ENCODE measurements at regions not wholly inside any gene's neighbourhood (a gene's known extent, or its start where the extent isn't known, plus 50 kb on each side); places are given as distances from the start of the nearest gene placed in this dataset.

- Histone ChIP-seq H3K4me1 (no peaks in the 10 kb centered on the region), H3K4me3 (no peak overlapping the region), H3K27ac (no peak overlapping the region), H3K9me3 (no peaks in the 10 kb centered on the region), H3K27me3 (no peaks in the 10 kb centered on the region), H3K36me3 (no peaks in the 10 kb centered on the region)
- WGBS, 2 donors, result 74 to 82% methylated on average over 3 of the region's 3 CpGs
- DNase-seq, result no peak
- TF ChIP-seq CTCF (IDR thresholded peaks at IDR 0.05) (no peak), EP300 (IDR thresholded peaks at IDR 0.05) (no peak), POLR2A (IDR thresholded peaks at IDR 0.05) (no peak), POLR2AphosphoS5 (IDR thresholded peaks at IDR 0.05) (no peak)
- no peak for ATAC-seq (ENCODE audit: low FRiP score in 2 of 2)
Observed at GRCh38 chr13:85588359-85588758, 210.9 kb downstream of the SLITRK6 start.

GRCh38 chr13:85586856-85587255, 212.4 kb downstream of the SLITRK6 start:
- H3K4me1 ChIP-seq, result no peaks in the 10 kb centered on the region
- no peak for ATAC-seq (ENCODE audit: low FRiP score in 2 of 2)
- H3K27ac ChIP-seq, result no peak overlapping the region
- no peak overlapping the region for H3K4me3 ChIP-seq
- TF ChIP-seq POLR2AphosphoS5 (IDR thresholded peaks at IDR 0.05), result no peak
- TF ChIP-seq CTCF (IDR thresholded peaks at IDR 0.05), result no peak
- DNase-seq, result no peak
- no peaks in the 10 kb centered on the region for H3K9me3 ChIP-seq
- H3K27me3 ChIP-seq, result no peaks in the 10 kb centered on the region
- no peaks in the 10 kb centered on the region for H3K36me3 ChIP-seq

GRCh38 chr13:85586422-85586831, 212.8 kb downstream of the SLITRK6 start:
- DNase-seq, result no peak
- WGBS, 2 donors, result 69 to 81% methylated on average over 1 of the region's 1 CpG
- H3K27ac ChIP-seq, result no peak overlapping the region

GRCh38 chr13:85582890-85583289, 216.3 kb downstream of the SLITRK6 start:
- Histone ChIP-seq H3K36me3 (no peaks in the 10 kb centered on the region), H3K27ac (no peak overlapping the region), H3K4me3 (no peak overlapping the region), H3K27me3 (no peaks in the 10 kb centered on the region), H3K4me1 (no peaks in the 10 kb centered on the region), H3K9me3 (no peaks in the 10 kb centered on the region)
- DNase-seq, result no peak
- 79 to 83% methylated on average over 1 of the region's 1 CpG for WGBS, 2 donors
- ATAC-seq (ENCODE audit: low FRiP score in 2 of 2), result no peak
- TF ChIP-seq POLR2AphosphoS5 (IDR thresholded peaks at IDR 0.05) (no peak), EP300 (IDR thresholded peaks at IDR 0.05) (no peak), CTCF (IDR thresholded peaks at IDR 0.05) (no peak), POLR2A (IDR thresholded peaks at IDR 0.05) (no peak)

More at GRCh38 chr13:85586422-85586831, 212.8 kb downstream of the SLITRK6 start:
- H3K36me3 ChIP-seq, result no peaks in the 10 kb centered on the region
- H3K4me1 ChIP-seq, result no peaks in the 10 kb centered on the region
- H3K27me3 ChIP-seq, result no peaks in the 10 kb centered on the region
- TF ChIP-seq POLR2AphosphoS5 (IDR thresholded peaks at IDR 0.05) (no peak), EP300 (IDR thresholded peaks at IDR 0.05) (no peak), CTCF (IDR thresholded peaks at IDR 0.05) (no peak), POLR2A (IDR thresholded peaks at IDR 0.05) (no peak)
- no peak overlapping the region for H3K4me3 ChIP-seq
- H3K9me3 ChIP-seq, result no peaks in the 10 kb centered on the region
- ATAC-seq (ENCODE audit: low FRiP score in 2 of 2), result no peak

- TF ChIP-seq POLR2AphosphoS5 (IDR thresholded peaks at IDR 0.05) (no peak), POLR2A (IDR thresholded peaks at IDR 0.05) (no peak), EP300 (IDR thresholded peaks at IDR 0.05) (no peak), CTCF (IDR thresholded peaks at IDR 0.05) (no peak)
- Histone ChIP-seq H3K27me3 (no peaks in the 10 kb centered on the region), H3K4me1 (no peaks in the 10 kb centered on the region), H3K9me3 (no peaks in the 10 kb centered on the region), H3K36me3 (no peaks in the 10 kb centered on the region), H3K27ac (no peak overlapping the region), H3K4me3 (no peak overlapping the region)
- ATAC-seq (ENCODE audit: low FRiP score in 2 of 2) (no peak), DNase-seq (no peak)
Observed at GRCh38 chr13:85575110-85575509, 224.1 kb downstream of the SLITRK6 start.

Measured in upper lobe of left lung (tissue), 6 donors.